SK-N-SH (cell line): ENCODE measurements at regions not wholly inside any gene's neighbourhood (a gene's known extent, or its start where the extent isn't known, plus 50 kb on each side); places are given as distances from the start of the nearest gene placed in this dataset.

ENCODE experiments used
- CTCF ChIA-PET: fragments of 300-600, 350-600 bp; formaldehyde crosslinking; extraction: SDS; loops from one replicate; lab custom pipeline; 2021; lab: Yijun Ruan, JAX
- POLR2A ChIA-PET: fragments of 350-600 bp; sonication (Branson Sonifier 250); formaldehyde crosslinking; extraction: SDS; loops from one replicate; lab custom pipeline; 2020; ENCODE audit warnings: antibody characterized with exemption, inconsistent platforms; lab: Yijun Ruan, JAX
- DNase-seq: peaks from one replicate; pipeline ENCODE4 v3.0.0; 2012
- H2AFZ ChIP-seq: fragments of 200-600 bp; sonication (generic); 2 replicates; pipeline ENCODE4 v1.8.1; 2016; ENCODE audit warnings: antibody characterized with exemption, mild to moderate bottlenecking, low read depth
- H3F3A ChIP-seq: fragments of 200-600 bp; sonication (generic); replicated peaks from 2 replicates; pipeline ENCODE3; 2016; ENCODE audit warnings: antibody characterized with exemption, mild to moderate bottlenecking; ENCODE audit not compliant: insufficient read depth
- H3K27ac ChIP-seq, 2 experiments: fragments of 200-500 bp in 1 of 2; fragments of 200-600 bp in 1 of 2; sonication (Bioruptor generic) in 1 of 2; sonication (generic), shearing (Covaris generic) in 1 of 2; 2 replicates each; pipeline versions ENCODE4 v1.5.1 to v1.6.1; 2014 to 2016; ENCODE audit warnings: low read depth in 2 of 2, inconsistent platforms in 1 of 2, low read length in 1 of 2, mild to moderate bottlenecking in 1 of 2, mixed read lengths in 1 of 2
- H3K27me3 ChIP-seq: fragments of 200-600 bp; sonication (generic), shearing (Covaris generic); 2 replicates; pipeline ENCODE4 v1.6.1; 2016; ENCODE audit warnings: mixed run types; ENCODE audit not compliant: insufficient read depth
- H3K36me3 ChIP-seq, 2 experiments: fragments of 200-500 bp in 1 of 2; fragments of 200-600 bp in 1 of 2; sonication (Bioruptor generic) in 1 of 2; sonication (generic) in 1 of 2; replicated peaks in 1 of 2; 2 replicates each; pipeline versions ENCODE3 to v1.5.1; 2014 to 2016; ENCODE audit warnings: low read length in 1 of 2, mild to moderate bottlenecking in 1 of 2; ENCODE audit not compliant: insufficient read depth in 2 of 2, control insufficient read depth in 1 of 2
- H3K4me1 ChIP-seq, 2 experiments: fragments of 200-500 bp in 1 of 2; fragments of 200-600 bp in 1 of 2; sonication (Bioruptor generic) in 1 of 2; sonication (generic), shearing (Covaris generic) in 1 of 2; 2 replicates each; pipeline versions ENCODE4 v1.5.1 to v1.6.1; 2014 to 2016; ENCODE audit warnings: low read depth in 1 of 2, low read length in 1 of 2, mixed run types in 1 of 2; ENCODE audit not compliant: insufficient read depth in 2 of 2, control insufficient read depth in 1 of 2
- H3K4me2 ChIP-seq: fragments of 200-600 bp; sonication (generic), shearing (Covaris generic); 2 replicates; pipeline ENCODE4 v1.6.1; 2017; ENCODE audit warnings: mixed run types
- H3K4me3 ChIP-seq, 2 experiments: fragments of 200-500 bp in 1 of 2; fragments of 200-600 bp in 1 of 2; sonication (Bioruptor generic) in 1 of 2; sonication (generic), shearing (Covaris generic) in 1 of 2; 2 replicates each; pipeline versions ENCODE4 v1.5.1 to v1.8.1; 2014 to 2016; ENCODE audit warnings: low read depth in 2 of 2, inconsistent platforms in 1 of 2, low read length in 1 of 2, mild to moderate bottlenecking in 1 of 2, mixed read lengths in 1 of 2, moderate library complexity in 1 of 2
- H3K79me2 ChIP-seq: fragments of 200-600 bp; sonication (generic); 2 replicates; pipeline ENCODE4 v1.8.1; 2017; ENCODE audit warnings: mild to moderate bottlenecking; ENCODE audit not compliant: insufficient read depth
- H3K9ac ChIP-seq: fragments of 200-600 bp; sonication (generic); 2 replicates; pipeline ENCODE4 v1.6.1; 2017; ENCODE audit warnings: mixed run types
- H3K9me2 ChIP-seq: fragments of 200-600 bp; sonication (generic); 2 replicates; pipeline ENCODE4 v1.6.1; 2017; ENCODE audit warnings: mixed run types
- H3K9me3 ChIP-seq: fragments of 200-600 bp; sonication (generic); 2 replicates; pipeline ENCODE4 v1.6.1; 2017; ENCODE audit warnings: mixed run types, mild to moderate bottlenecking, moderate library complexity
- H4K20me1 ChIP-seq: fragments of 200-600 bp; sonication (generic); 2 replicates; pipeline ENCODE4 v1.6.1; 2017; ENCODE audit warnings: mild to moderate bottlenecking, mixed run types; ENCODE audit not compliant: insufficient read depth
- EP300 ChIP-seq, 2 experiments: IDR thresholded peaks; 2 replicates each; pipeline versions ENCODE4 v1.4.0 to v1.6.1; 2012; ENCODE audit warnings: borderline replicate concordance in 1 of 2, low read depth in 1 of 2, low read length in 1 of 2
- GATA2 ChIP-seq: sonication (generic); formaldehyde crosslinking; IDR thresholded peaks from 2 replicates; pipeline ENCODE4 v1.5.0; 2020; ENCODE audit warnings: mild to moderate bottlenecking, missing genetic modification reagents
- JUND ChIP-seq: IDR thresholded peaks from 2 replicates; pipeline ENCODE4 v1.4.0; 2012
- MEF2A ChIP-seq: IDR thresholded peaks from 2 replicates; pipeline ENCODE4 v1.4.0; 2012; ENCODE audit warnings: low read depth, borderline replicate concordance
- MXI1 ChIP-seq: IDR thresholded peaks from 2 replicates; pipeline ENCODE4 v1.6.1; 2012; ENCODE audit warnings: mild to moderate bottlenecking, low read depth, low read length, improper control_type of control experiment
- NFIC ChIP-seq: IDR thresholded peaks from 2 replicates; pipeline ENCODE4 v1.4.0; 2012; ENCODE audit warnings: borderline replicate concordance
- NRF1 ChIP-seq: IDR thresholded peaks from 2 replicates; pipeline ENCODE4 v1.6.1; 2012; ENCODE audit warnings: low read depth, mild to moderate bottlenecking, low read length
- POLR2AphosphoS5 ChIP-seq: IDR thresholded peaks from 2 replicates; pipeline ENCODE4 v1.6.1; 2012; ENCODE audit warnings: low read depth, low read length
- RAD21 ChIP-seq: IDR thresholded peaks from 2 replicates; pipeline ENCODE4 v1.6.1; 2012; ENCODE audit warnings: mild to moderate bottlenecking, low read length
- REST ChIP-seq: IDR thresholded peaks from 2 replicates; pipeline ENCODE4 v1.6.1; 2012; ENCODE audit warnings: mild to moderate bottlenecking, low read depth, low read length, moderate library complexity
- SIN3A ChIP-seq: IDR thresholded peaks from 2 replicates; pipeline ENCODE4 v1.6.1; 2012; ENCODE audit warnings: low read depth, mild to moderate bottlenecking, low read length, moderate library complexity, borderline replicate concordance
- TAF1 ChIP-seq: IDR thresholded peaks from 2 replicates; pipeline ENCODE4 v1.6.1; 2012; ENCODE audit warnings: low read depth, mild to moderate bottlenecking, low read length, moderate library complexity, borderline replicate concordance
- WGBS: methylation state at CpG from one replicate; pipeline ENCODE4 v1.1.6; 2017; ENCODE audit warnings: low lambda C conversion rate; 5-methylcytosine and 5-hydroxymethylcytosine counted together
- TF ChIP-seq, protein P1 (sequence below): fragments of 150-350 bp; IDR thresholded peaks from 2 replicates; pipeline ENCODE4 v1.6.1; 2016; ENCODE audit warnings: mild to moderate bottlenecking, low read depth, low read length
- TF ChIP-seq, protein P2 (sequence below): fragments of 150-350 bp; IDR thresholded peaks from 2 replicates; pipeline ENCODE4 v1.6.1; 2017; ENCODE audit warnings: antibody characterized with exemption, low read length, low read depth, borderline replicate concordance
- TF ChIP-seq, protein P3 (sequence below): IDR thresholded peaks from 2 replicates; pipeline ENCODE4 v1.4.0; 2012; ENCODE audit warnings: low read depth, borderline replicate concordance

DNA sequence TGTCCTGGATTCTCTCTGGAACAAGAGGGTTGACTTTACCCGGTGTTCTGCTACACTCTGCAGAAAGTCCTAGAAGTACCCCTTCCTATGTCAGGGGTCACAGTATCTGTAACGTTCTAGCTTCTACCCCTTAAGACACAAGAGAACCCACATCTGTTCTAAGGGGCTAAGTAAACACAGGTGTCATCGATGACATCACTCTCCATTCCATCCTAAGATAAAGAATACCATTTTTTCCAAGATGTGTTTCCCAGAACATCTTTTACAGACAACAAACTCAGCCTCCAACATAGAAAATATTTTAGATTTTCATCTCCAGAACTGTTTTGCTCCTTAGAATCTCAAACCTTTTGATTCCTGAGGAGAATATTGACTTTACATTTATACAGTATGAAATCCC, 239.1 kb downstream of the TRIB2 start:
- no peak overlapping the region for H3K4me3 ChIP-seq
- H3K27ac ChIP-seq = no peak overlapping the region
- H3K36me3 ChIP-seq = no peaks in the 10 kb centered on the region
- H3K4me2 ChIP-seq = no peak overlapping the region
- ChIA-PET CTCF (interaction anchor here (1.2 to 5.4 kb wide), 4 partner anchors 8 to 238 kb away, joined by 4 to 33 read pairs (median 5); no protein-coding TSS in a partner anchor), POLR2A (no interaction called here)
- H4K20me1 ChIP-seq = no peaks in the 10 kb centered on the region
- no peak overlapping the region for H2AFZ ChIP-seq
- no peak for TF ChIP-seq RAD21
- TF ChIP-seq NFIC = no peak
- no peak for TF ChIP-seq REST
- TF ChIP-seq POLR2AphosphoS5 = no peak
- TF ChIP-seq GATA2 (CRISPR knock-in tag) = no peak
- no peak for TF ChIP-seq MXI1
- no peak for TF ChIP-seq MEF2A
- no peaks in the 10 kb centered on the region for H3K27me3 ChIP-seq
- no peak overlapping the region for H3K9ac ChIP-seq
- peaks cover 11% of the 10 kb centered on the region for H3F3A ChIP-seq
- 70% methylated on average over 3 of the region's 3 CpGs for WGBS
- H3K79me2 ChIP-seq = no peaks in the 10 kb centered on the region
- no peaks in the 10 kb centered on the region for H3K9me2 ChIP-seq
- H3K9me3 ChIP-seq = peaks cover 9% of the 10 kb centered on the region; the same call in 1 of the 2 replicates
- DNase-seq = no peak
- peaks cover 6 to 16% of the 10 kb centered on the region in 2 experiments for H3K4me1 ChIP-seq

DNA sequence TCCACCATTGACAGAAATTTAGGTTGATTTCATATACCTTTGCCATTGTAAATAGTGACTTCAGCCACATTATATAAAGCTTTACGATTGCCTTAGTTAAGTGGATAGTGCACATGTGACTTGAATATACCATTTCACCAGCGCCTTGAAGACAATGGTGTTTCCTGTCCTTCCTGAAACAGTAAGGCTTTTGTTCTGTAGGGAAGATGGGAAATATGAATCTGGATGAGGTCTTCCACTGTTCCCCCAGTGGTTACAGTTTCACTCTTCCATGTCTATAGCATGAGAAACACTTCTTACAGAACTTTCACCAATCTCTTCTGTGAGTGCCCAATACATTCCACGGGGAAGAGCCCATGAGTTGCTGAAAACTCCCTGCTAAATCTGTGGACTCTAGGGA, 240.5 kb downstream of the TRIB2 start:
- ChIA-PET POLR2A (no interaction called here), CTCF (interaction anchor here (2.4 kb wide), 1 partner anchor 50 kb away, joined by 5 read pairs; no protein-coding TSS in a partner anchor)
- Histone ChIP-seq H4K20me1 (no peaks in the 10 kb centered on the region), H3K9ac (no peak overlapping the region), H3K79me2 (no peaks in the 10 kb centered on the region), H3K4me2 (no peak overlapping the region), H3K27ac (no peak overlapping the region), H3K9me3 (peaks cover 9% of the 10 kb centered on the region; the same call in 1 of the 2 replicates), H3K4me1 (peaks cover 0 to 5% of the 10 kb centered on the region in 2 experiments; a peak in 2 of 4 replicates), H3K9me2 (no peaks in the 10 kb centered on the region), H3K36me3 (no peaks in the 10 kb centered on the region), H2AFZ (no peak overlapping the region), H3K27me3 (no peaks in the 10 kb centered on the region), H3F3A (peaks cover 2% of the 10 kb centered on the region), H3K4me3 (no peak overlapping the region)
- DNase-seq = no peak
- WGBS = 77% methylated on average over 3 of the region's 3 CpGs
- TF ChIP-seq, protein P1, sequence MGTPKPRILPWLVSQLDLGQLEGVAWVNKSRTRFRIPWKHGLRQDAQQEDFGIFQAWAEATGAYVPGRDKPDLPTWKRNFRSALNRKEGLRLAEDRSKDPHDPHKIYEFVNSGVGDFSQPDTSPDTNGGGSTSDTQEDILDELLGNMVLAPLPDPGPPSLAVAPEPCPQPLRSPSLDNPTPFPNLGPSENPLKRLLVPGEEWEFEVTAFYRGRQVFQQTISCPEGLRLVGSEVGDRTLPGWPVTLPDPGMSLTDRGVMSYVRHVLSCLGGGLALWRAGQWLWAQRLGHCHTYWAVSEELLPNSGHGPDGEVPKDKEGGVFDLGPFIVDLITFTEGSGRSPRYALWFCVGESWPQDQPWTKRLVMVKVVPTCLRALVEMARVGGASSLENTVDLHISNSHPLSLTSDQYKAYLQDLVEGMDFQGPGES = no peak
- no peak for TF ChIP-seq REST
- no peak for TF ChIP-seq SIN3A
- TF ChIP-seq NFIC = no peak
- no peak for TF ChIP-seq NRF1
- TF ChIP-seq GATA2 (CRISPR knock-in tag) = no peak
- no peak for TF ChIP-seq TAF1
- TF ChIP-seq, protein P2, sequence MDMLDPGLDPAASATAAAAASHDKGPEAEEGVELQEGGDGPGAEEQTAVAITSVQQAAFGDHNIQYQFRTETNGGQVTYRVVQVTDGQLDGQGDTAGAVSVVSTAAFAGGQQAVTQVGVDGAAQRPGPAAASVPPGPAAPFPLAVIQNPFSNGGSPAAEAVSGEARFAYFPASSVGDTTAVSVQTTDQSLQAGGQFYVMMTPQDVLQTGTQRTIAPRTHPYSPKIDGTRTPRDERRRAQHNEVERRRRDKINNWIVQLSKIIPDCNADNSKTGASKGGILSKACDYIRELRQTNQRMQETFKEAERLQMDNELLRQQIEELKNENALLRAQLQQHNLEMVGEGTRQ = no peak
- TF ChIP-seq EP300 (IDR thresholded peaks at IDR 0.05; ENCODE audit: borderline replicate concordance in 1 of 2, low read depth in 1 of 2, low read length in 1 of 2) = no peak
- TF ChIP-seq JUND = no peak
- TF ChIP-seq, protein P3, sequence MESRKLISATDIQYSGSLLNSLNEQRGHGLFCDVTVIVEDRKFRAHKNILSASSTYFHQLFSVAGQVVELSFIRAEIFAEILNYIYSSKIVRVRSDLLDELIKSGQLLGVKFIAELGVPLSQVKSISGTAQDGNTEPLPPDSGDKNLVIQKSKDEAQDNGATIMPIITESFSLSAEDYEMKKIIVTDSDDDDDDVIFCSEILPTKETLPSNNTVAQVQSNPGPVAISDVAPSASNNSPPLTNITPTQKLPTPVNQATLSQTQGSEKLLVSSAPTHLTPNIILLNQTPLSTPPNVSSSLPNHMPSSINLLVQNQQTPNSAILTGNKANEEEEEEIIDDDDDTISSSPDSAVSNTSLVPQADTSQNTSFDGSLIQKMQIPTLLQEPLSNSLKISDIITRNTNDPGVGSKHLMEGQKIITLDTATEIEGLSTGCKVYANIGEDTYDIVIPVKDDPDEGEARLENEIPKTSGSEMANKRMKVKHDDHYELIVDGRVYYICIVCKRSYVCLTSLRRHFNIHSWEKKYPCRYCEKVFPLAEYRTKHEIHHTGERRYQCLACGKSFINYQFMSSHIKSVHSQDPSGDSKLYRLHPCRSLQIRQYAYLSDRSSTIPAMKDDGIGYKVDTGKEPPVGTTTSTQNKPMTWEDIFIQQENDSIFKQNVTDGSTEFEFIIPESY = no peak
